GM12801 (cell line): ENCODE measurements at regions not wholly inside any gene's neighbourhood (a gene's known extent, or its start where the extent isn't known, plus 50 kb on each side); places are given as distances from the start of the nearest gene placed in this dataset.

Source experiments
- CTCF ChIP-seq: IDR thresholded peaks from one replicate; pipeline ENCODE4 v1.5.1; 2011; ENCODE audit warnings: control low read depth; ENCODE audit not compliant: insufficient read length; ENCODE audit errors: extremely low read depth

DNA sequence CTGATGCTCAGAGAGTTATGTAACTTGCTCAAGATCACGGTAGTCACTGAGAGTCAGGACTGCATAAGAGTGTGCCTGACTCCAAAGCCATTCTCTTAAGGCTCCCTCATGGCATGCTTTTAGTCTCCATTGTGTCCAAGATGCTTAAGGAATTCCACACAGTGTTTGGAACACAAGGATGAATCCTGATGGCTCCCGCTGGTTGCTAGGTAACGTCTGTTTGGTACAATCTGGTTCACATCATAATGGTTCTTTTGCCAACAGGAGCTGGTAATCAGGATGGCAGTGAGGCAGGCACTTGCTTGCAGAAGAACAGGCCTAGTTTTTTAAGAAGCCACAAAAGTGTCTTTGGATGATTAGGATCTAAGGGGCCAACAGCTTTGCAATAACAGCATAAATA is 436.5 kb upstream of the DAB1 start:
- TF ChIP-seq CTCF: no peak

DNA sequence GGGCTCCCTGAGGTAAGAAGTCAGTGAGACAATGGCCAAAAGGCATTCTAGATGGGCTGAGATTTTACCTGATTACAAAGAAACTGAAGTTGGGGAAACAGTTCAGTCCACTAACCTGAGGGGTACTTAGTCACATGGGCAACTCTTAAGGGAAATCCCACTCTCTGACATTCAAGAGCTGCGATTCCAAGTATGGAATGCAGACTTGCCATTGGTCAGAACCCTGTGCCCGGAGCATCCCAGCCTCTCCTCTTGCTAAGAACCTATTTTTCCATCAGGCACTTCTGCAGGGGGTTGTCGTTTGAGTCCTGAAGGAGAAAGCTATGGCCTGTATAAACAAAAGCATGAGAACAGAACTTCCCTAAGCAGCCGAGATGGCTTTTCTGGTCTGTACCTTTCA is 434.9 kb upstream of the DAB1 start:
- no peak for TF ChIP-seq CTCF

- no peak for TF ChIP-seq CTCF
Observed at GRCh38 chr1:57857809-57858208, 433.9 kb upstream of the DAB1 start.

DNA sequence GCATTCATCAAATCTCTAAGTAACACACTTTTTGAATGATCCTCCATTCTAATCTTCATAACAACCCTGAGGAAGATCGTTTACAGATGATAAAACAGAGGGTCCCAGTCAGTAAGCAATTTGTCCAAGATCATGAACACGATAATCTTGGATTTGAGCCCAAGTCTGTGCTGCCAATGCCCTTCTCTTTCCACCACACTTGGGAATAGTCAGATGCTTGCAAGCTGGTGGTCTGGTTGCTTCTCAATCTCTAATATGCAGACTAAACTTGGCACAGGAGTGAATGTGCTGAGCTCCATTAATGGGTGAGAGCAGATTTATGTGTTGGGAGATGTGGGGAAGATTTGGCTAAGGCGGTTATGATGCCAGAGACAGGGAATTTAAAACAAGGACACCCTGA is 430.6 kb upstream of the DAB1 start:
- no peak for TF ChIP-seq CTCF

DNA sequence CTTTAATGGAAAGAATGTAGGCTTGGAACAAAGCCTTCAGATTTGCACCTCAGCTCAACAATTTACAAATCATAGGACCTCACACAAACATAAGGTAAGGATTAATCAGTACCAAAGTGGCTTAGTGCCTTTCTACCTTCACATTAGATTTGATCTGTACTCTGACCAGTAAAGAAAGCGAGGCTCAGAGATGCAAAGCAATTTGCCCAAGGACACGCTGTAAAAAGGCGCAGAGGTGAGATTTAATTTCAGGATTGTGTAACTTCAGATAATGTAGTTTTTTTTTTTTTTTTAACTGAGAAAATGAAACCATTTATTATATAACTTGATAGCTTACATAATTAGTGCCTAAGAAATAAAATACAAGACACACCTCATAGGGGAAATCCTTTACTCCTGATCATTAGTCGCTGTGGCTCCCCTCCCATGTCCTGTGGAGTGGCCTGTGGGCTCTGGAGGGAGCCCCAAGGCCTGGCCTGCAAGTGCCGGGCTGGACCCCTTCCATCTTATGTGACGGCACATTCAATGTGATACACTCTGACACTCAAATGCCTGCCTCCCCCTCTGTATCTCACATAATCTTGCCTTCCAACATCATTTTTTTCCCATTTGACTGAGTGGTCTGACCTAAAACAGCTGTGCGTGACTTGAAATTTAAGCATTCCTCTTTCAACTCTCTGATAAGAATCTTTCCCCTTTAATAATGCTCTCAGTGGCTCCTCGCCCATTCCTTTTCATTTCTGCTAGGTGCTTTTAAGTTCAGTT is 426.5 kb upstream of the DAB1 start:
- no peak for TF ChIP-seq CTCF

- TF ChIP-seq CTCF: no peak
Observed at GRCh38 chr1:57848406-57848805, 424.5 kb upstream of the DAB1 start.

DNA sequence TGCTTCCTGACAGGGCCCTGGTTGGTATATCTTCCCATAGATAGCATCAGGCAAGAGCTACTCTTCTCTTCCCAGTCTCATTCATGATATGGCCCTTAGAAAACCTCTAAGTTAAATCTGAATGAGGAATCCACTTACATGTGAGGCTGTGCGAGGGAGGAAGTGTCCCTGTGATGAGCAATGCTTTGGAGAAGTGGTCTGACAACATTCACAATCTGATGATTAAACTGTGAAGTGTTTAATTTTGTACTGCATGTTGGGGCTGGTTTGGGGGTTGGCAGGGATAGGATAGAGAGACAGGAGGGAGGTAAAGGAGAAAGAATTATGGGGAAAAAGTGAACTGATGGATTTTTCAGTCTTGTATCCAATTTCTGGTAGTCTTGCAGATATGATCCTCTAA is 421.2 kb upstream of the DAB1 start:
- no peak for TF ChIP-seq CTCF
